GM10266 (cell line): ENCODE measurements at regions not wholly inside any gene's neighbourhood (a gene's known extent, or its start where the extent isn't known, plus 50 kb on each side); places are given as distances from the start of the nearest gene placed in this dataset.
"Not testable (repeated sequence)": the region's sequence is repeated elsewhere in the genome, so short reads cannot be mapped to it uniquely, and the experiment has no call there.

Source experiments
- DNase-seq: peaks from one replicate; pipeline ENCODE4 v3.0.0; 2012; ENCODE audit errors: extremely low spot score
- CTCF ChIP-seq: IDR thresholded peaks from 2 replicates; pipeline ENCODE4 v1.5.1; 2012; ENCODE audit warnings: mild to moderate bottlenecking, low read depth; ENCODE audit not compliant: control insufficient read depth, insufficient read depth; ENCODE audit errors: missing control alignments

DNA sequence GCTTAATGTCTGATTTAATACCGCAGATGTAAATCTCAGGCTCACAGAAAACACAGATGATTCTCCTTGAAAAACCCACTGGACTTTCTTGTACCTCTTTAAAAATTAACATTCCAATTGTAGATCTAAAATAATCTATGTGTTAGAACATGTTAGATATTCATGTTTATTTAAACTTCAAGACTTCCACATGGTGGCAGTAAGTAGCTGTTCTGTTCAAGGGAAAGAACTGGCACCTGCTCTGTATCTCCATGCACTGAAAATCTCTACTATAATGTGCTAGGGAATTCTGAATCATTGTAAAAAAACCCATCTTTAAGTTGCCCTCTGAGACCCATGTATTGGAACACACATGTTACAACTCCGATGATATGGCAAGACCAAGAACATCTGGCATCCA, 366.9 kb downstream of the DMRTA1 start:
- DNase-seq = no peak
- peak; percentile 11 for TF ChIP-seq CTCF

GRCh38 chr9:22815246-22815645, 368.6 kb downstream of the DMRTA1 start:
- TF ChIP-seq CTCF = no peak
- no peak for DNase-seq

DNA sequence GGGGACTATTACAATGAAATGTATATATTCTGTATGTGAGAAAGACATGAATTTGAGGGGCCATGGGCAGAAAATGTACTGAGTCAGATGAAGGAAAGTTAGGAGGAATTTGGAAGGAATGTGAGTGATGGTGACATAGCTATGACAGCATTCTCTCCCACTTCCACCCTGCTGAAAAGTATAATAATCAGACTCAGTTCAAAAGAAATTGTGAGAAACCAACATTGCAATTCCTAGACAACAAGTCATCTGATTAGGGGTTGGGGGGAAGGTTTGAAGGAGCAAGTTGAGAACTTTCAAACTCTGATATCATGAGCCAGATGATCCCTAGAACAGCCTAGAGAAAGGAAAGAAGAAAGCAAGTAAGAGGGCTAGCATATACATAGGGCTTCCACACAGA, 370.6 kb downstream of the DMRTA1 start:
- no peak for TF ChIP-seq CTCF

GRCh38 chr9:22829236-22829635, 382.6 kb downstream of the DMRTA1 start:
- TF ChIP-seq CTCF = no peak
- DNase-seq = no peak

More for the DNA sequence above, 370.6 kb downstream of the DMRTA1 start:
- DNase-seq = no peak

GRCh38 chr9:22838266-22838665, 391.6 kb downstream of the DMRTA1 start:
- no peak for DNase-seq

DNA sequence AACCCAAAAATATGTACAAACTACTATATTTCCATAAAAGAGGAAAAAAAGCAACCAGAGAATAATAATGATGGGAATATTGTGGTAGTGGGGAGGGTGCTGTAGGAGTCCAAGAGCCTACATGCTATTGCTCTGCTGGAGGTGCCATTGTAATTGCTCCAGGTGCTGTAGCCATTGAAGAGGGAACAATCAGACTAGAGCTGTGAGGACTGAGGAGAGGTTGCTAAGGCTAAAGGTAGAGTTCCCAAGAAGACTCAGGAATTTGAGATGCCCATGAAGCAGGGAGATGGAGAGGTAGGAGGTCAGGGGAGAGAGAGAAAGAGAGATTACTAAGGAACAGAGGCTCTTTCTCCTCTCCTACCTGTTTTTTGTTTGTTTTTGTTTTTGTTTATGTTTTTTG, 394.0 kb downstream of the DMRTA1 start:
- no peak for DNase-seq
- TF ChIP-seq CTCF = no peak

More at GRCh38 chr9:22838266-22838665, 391.6 kb downstream of the DMRTA1 start:
- no peak for TF ChIP-seq CTCF

- not testable (repeated sequence) for DNase-seq
Observed at GRCh38 chr9:22845243-22845642, 398.6 kb downstream of the DMRTA1 start.

GRCh38 chr9:22855980-22856379, 409.4 kb downstream of the DMRTA1 start:
- DNase-seq = no peak
- no peak for TF ChIP-seq CTCF
